Thyroid gland (tissue), 4 donors: ENCODE measurements at regions not wholly inside any gene's neighbourhood (a gene's known extent, or its start where the extent isn't known, plus 50 kb on each side); places are given as distances from the start of the nearest gene placed in this dataset.
"Not testable (repeated sequence)": the region's sequence is repeated elsewhere in the genome, so short reads cannot be mapped to it uniquely, and the experiment has no call there.

ENCODE experiments used
- DNase-seq, 2 donors: peaks; one replicate each; pipeline ENCODE4 v3.0.0-alpha.2; 2019
- H3K27ac ChIP-seq, 3 donors: fragments of 200-600 bp; sonication (generic); 1 replicate in 2 of 3; 2 replicates in 1 of 3; pipeline ENCODE4 v1.5.1; 2016 to 2019; ENCODE audit warnings: mild to moderate bottlenecking in 1 of 3, moderate library complexity in 1 of 3
- H3K27me3 ChIP-seq: fragments of 200-600 bp; sonication (generic); one replicate; pipeline ENCODE4 v1.5.1; 2019
- H3K36me3 ChIP-seq, 2 donors: fragments of 200-600 bp; sonication (generic); one replicate each; pipeline ENCODE4 v1.5.1; 2016 to 2019
- H3K4me1 ChIP-seq, 2 donors: fragments of 200-600 bp; sonication (generic); one replicate each; pipeline ENCODE4 v1.5.1; 2017 to 2019
- H3K4me3 ChIP-seq, 3 donors: fragments of 200-600 bp; sonication (generic); replicated peaks in 1 of 3; 1 replicate in 2 of 3; 2 replicates in 1 of 3; pipeline ENCODE4 v1.5.1; 2016; ENCODE audit warnings: mild to moderate bottlenecking in 1 of 3
- H3K9me3 ChIP-seq: fragments of 200-600 bp; sonication (generic); one replicate; pipeline ENCODE4 v1.5.1; 2017
- CTCF ChIP-seq, 6 experiments: fragments of 200-600 bp in 3 of 6; fragments of 450-650 bp in 3 of 6; sonication (generic) in 3 of 6; IDR thresholded peaks; one replicate each; pipeline ENCODE4 v1.5.1; 2016 to 2019; ENCODE audit warnings: antibody characterized with exemption in 6 of 6, mild to moderate bottlenecking in 2 of 6, inconsistent platforms in 1 of 6, moderate library complexity in 1 of 6
- POLR2A ChIP-seq, 2 donors: fragments of 450-650 bp; IDR thresholded peaks; one replicate each; pipeline ENCODE4 v1.6.1; 2017; ENCODE audit warnings: antibody characterized with exemption in 2 of 2, mild to moderate bottlenecking in 2 of 2, moderate library complexity in 1 of 2
- WGBS, 2 donors: methylation state at CpG; one replicate each; pipeline ENCODE4 v1.1.5; 2017; 5-methylcytosine and 5-hydroxymethylcytosine counted together
- intact Hi-C: fragments of 100-400 bp; cut with DNase I; formaldehyde crosslinking; loops from one replicate; pipeline ENCODE4 v1.15.1; 2023

- Histone ChIP-seq H3K4me1 (no peaks in the 10 kb centered on the region), H3K36me3 (no peaks in the 10 kb centered on the region), H3K27ac (no peak overlapping the region), H3K27me3 (no peaks in the 10 kb centered on the region), H3K9me3 (no peaks in the 10 kb centered on the region), H3K4me3 (no peak overlapping the region)
- 77 to 87% methylated on average over 10 of the region's 10 CpGs for WGBS, 2 donors
- TF ChIP-seq CTCF (IDR thresholded peaks at IDR 0.05), result no peak
- TF ChIP-seq POLR2A (IDR thresholded peaks at IDR 0.05), result no peak
- intact Hi-C loops, result no loop called here
- DNase-seq, result no peak
These were observed 467.9 kb upstream of the ATP11B start for GRCh38 chr3:182325213-182325950.

GRCh38 chr3:182327196-182327681 is 466.1 kb upstream of the ATP11B start:
- Histone ChIP-seq H3K9me3 (no peaks in the 10 kb centered on the region), H3K4me3 (no peak overlapping the region), H3K36me3 (no peaks in the 10 kb centered on the region), H3K27ac (no peak overlapping the region), H3K27me3 (no peaks in the 10 kb centered on the region), H3K4me1 (no peaks in the 10 kb centered on the region)
- intact Hi-C loops, result no loop called here
- WGBS, 2 donors, result 51 to 60% methylated on average over 10 of the region's 10 CpGs
- DNase-seq, result no peak
- TF ChIP-seq POLR2A (IDR thresholded peaks at IDR 0.05), result no peak
- no peak for TF ChIP-seq CTCF (IDR thresholded peaks at IDR 0.05)

GRCh38 chr3:182330646-182331045 is 462.7 kb upstream of the ATP11B start:
- intact Hi-C loops, result no loop called here
- TF ChIP-seq CTCF (IDR thresholded peaks at IDR 0.05), result no peak
- no peaks in the 10 kb centered on the region for H3K9me3 ChIP-seq
- no peak overlapping the region for H3K4me3 ChIP-seq
- no peaks in the 10 kb centered on the region for H3K36me3 ChIP-seq
- H3K27ac ChIP-seq, result no peak overlapping the region
- no peaks in the 10 kb centered on the region for H3K27me3 ChIP-seq
- H3K4me1 ChIP-seq, result no peaks in the 10 kb centered on the region
- DNase-seq, result no peak

- H3K36me3 ChIP-seq, result no peaks in the 10 kb centered on the region
- TF ChIP-seq POLR2A (IDR thresholded peaks at IDR 0.05), result no peak
- no peak for TF ChIP-seq CTCF (IDR thresholded peaks at IDR 0.05)
- no peak overlapping the region for H3K4me3 ChIP-seq
- no peaks in the 10 kb centered on the region for H3K9me3 ChIP-seq
- H3K27ac ChIP-seq, result no peak overlapping the region
- intact Hi-C loops, result no loop called here
- 60 to 70% methylated on average over 4 of the region's 4 CpGs for WGBS, 2 donors
- DNase-seq, result no peak
- H3K27me3 ChIP-seq, result no peaks in the 10 kb centered on the region
- H3K4me1 ChIP-seq, result no peaks in the 10 kb centered on the region
These were observed 462.0 kb upstream of the ATP11B start for GRCh38 chr3:182331341-182331740.

DNA sequence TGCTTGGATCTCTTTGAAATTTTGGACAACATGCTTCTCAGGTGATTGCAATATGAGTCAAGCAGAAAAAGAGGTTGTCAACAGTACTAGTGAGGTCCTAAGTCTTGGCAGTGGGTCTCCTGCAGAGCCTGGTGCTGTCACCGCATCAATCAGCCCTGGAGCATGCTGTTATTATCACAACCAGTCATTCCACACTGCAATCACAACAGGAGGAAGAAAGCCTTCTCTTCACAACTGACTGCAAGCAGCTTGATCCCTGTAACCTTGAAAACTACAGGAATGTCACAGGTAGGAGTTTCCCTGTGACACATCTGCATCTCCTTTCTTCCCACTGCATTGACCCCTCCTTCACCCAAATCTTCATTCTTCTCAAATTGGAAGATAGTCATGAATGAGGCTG is 451.1 kb upstream of the ATP11B start:
- no peak for DNase-seq
- no peak for TF ChIP-seq POLR2A (IDR thresholded peaks at IDR 0.05)
- no peak for TF ChIP-seq CTCF (IDR thresholded peaks at IDR 0.05)
- Histone ChIP-seq H3K4me3 (no peak overlapping the region), H3K4me1 (no peaks in the 10 kb centered on the region), H3K27me3 (no peaks in the 10 kb centered on the region), H3K27ac (no peak overlapping the region), H3K36me3 (no peaks in the 10 kb centered on the region), H3K9me3 (no peaks in the 10 kb centered on the region)
- 7 to 39% methylated on average over 1 of the region's 1 CpG for WGBS, 2 donors
- intact Hi-C loops, result no loop called here

DNA sequence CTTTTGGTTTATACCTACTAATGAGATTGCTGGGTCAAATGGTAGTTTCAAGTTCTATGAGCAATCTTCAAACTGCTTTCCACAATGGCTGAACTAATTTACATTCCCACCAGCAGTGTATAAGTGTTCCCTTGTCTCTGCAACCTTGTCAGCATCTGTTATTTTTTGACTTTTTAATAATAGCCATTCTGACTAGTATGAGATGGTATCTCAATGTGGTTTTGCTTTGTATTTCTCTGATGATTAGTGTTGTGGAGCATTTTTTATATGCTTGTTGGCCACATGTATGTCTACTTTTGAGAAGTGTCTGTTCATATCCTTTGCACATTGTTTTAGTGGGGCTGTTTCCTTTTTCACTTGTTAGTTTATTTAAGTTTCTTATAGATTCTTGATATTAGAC is 449.3 kb upstream of the ATP11B start:
- H3K27me3 ChIP-seq, H3K27ac ChIP-seq, intact Hi-C loops, H3K4me1 ChIP-seq, DNase-seq, H3K9me3 ChIP-seq, H3K4me3 ChIP-seq, H3K36me3 ChIP-seq: not testable (repeated sequence)
